IPS-18a (cell line): ENCODE measurements at regions not wholly inside any gene's neighbourhood (a gene's known extent, or its start where the extent isn't known, plus 50 kb on each side); places are given as distances from the start of the nearest gene placed in this dataset.

Experiments used
- H3K27ac ChIP-seq: one replicate; pipeline ENCODE4 v1.5.1; 2013; ENCODE audit warnings: low read length
- H3K27me3 ChIP-seq: one replicate; pipeline ENCODE4 v1.6.1; 2013; ENCODE audit warnings: mild to moderate bottlenecking, low read length; ENCODE audit not compliant: control insufficient read depth, insufficient read depth
- H3K36me3 ChIP-seq: one replicate; pipeline ENCODE4 v1.6.1; 2013; ENCODE audit warnings: low read depth, low read length; ENCODE audit not compliant: control insufficient read depth
- H3K4me1 ChIP-seq: one replicate; pipeline ENCODE4 v1.6.1; 2013; ENCODE audit warnings: low read depth, low read length; ENCODE audit not compliant: control insufficient read depth
- H3K4me3 ChIP-seq: one replicate; pipeline ENCODE4 v1.5.1; 2013; ENCODE audit warnings: low read length
- H3K9ac ChIP-seq: one replicate; pipeline ENCODE4 v1.6.1; 2013; ENCODE audit warnings: mild to moderate bottlenecking, low read length, moderate library complexity
- H3K9me3 ChIP-seq: one replicate; pipeline ENCODE4 v1.6.1; 2013; ENCODE audit warnings: low read depth, low read length; ENCODE audit not compliant: control insufficient read depth

GRCh38 chr2:220162320-220162719, 534.9 kb downstream of the SLC4A3 start:
- no peak overlapping the region for H3K4me3 ChIP-seq
- no peak overlapping the region for H3K9ac ChIP-seq
- no peaks in the 10 kb centered on the region for H3K27me3 ChIP-seq
- no peaks in the 10 kb centered on the region for H3K36me3 ChIP-seq
- no peaks in the 10 kb centered on the region for H3K9me3 ChIP-seq
- no peak overlapping the region for H3K27ac ChIP-seq
- peaks cover 14% of the 10 kb centered on the region for H3K4me1 ChIP-seq

GRCh38 chr2:220163486-220163885, 536.1 kb downstream of the SLC4A3 start:
- Histone ChIP-seq H3K36me3 (no peaks in the 10 kb centered on the region), H3K4me1 (peaks cover 11% of the 10 kb centered on the region)

GRCh38 chr2:220165401-220165800, 538.0 kb downstream of the SLC4A3 start:
- Histone ChIP-seq H3K27me3 (no peaks in the 10 kb centered on the region), H3K27ac (no peak overlapping the region), H3K9ac (no peak overlapping the region), H3K4me1 (peaks cover 11% of the 10 kb centered on the region), H3K36me3 (no peaks in the 10 kb centered on the region), H3K4me3 (no peak overlapping the region), H3K9me3 (no peaks in the 10 kb centered on the region)

More at GRCh38 chr2:220163486-220163885, 536.1 kb downstream of the SLC4A3 start:
- no peaks in the 10 kb centered on the region for H3K9me3 ChIP-seq
- no peak overlapping the region for H3K9ac ChIP-seq
- H3K27me3 ChIP-seq = no peaks in the 10 kb centered on the region
- no peak overlapping the region for H3K4me3 ChIP-seq
- no peak overlapping the region for H3K27ac ChIP-seq

GRCh38 chr2:220166616-220167015, 539.2 kb downstream of the SLC4A3 start:
- Histone ChIP-seq H3K27ac (no peak overlapping the region), H3K9me3 (no peaks in the 10 kb centered on the region), H3K9ac (no peak overlapping the region), H3K36me3 (no peaks in the 10 kb centered on the region), H3K4me1 (peaks cover 11% of the 10 kb centered on the region), H3K27me3 (no peaks in the 10 kb centered on the region), H3K4me3 (no peak overlapping the region)

GRCh38 chr2:220167956-220168355, 540.5 kb downstream of the SLC4A3 start:
- no peak overlapping the region for H3K9ac ChIP-seq
- no peaks in the 10 kb centered on the region for H3K36me3 ChIP-seq
- no peaks in the 10 kb centered on the region for H3K9me3 ChIP-seq
- H3K27ac ChIP-seq = no peak overlapping the region
- H3K27me3 ChIP-seq = no peaks in the 10 kb centered on the region
- H3K4me1 ChIP-seq = peaks cover 11% of the 10 kb centered on the region
- H3K4me3 ChIP-seq = no peak overlapping the region

GRCh38 chr2:220168891-220169546, 541.6 kb downstream of the SLC4A3 start:
- H3K9me3 ChIP-seq = no peaks in the 10 kb centered on the region
- H3K36me3 ChIP-seq = no peaks in the 10 kb centered on the region
- no peaks in the 10 kb centered on the region for H3K27me3 ChIP-seq
- H3K27ac ChIP-seq = no peak overlapping the region
- H3K4me3 ChIP-seq = no peak overlapping the region
- H3K9ac ChIP-seq = no peak overlapping the region
- peaks cover 11% of the 10 kb centered on the region for H3K4me1 ChIP-seq

- Histone ChIP-seq H3K9ac (no peak overlapping the region), H3K9me3 (no peaks in the 10 kb centered on the region), H3K4me3 (no peak overlapping the region), H3K36me3 (no peaks in the 10 kb centered on the region), H3K27me3 (no peaks in the 10 kb centered on the region), H3K4me1 (no peaks in the 10 kb centered on the region), H3K27ac (no peak overlapping the region)
Measured at GRCh38 chr2:220174826-220175225, 547.4 kb downstream of the SLC4A3 start.

GRCh38 chr2:220175967-220176366, 548.5 kb downstream of the SLC4A3 start:
- H3K9me3 ChIP-seq = no peaks in the 10 kb centered on the region

GRCh38 chr2:220178991-220179695, 551.7 kb downstream of the SLC4A3 start:
- Histone ChIP-seq H3K27ac (no peak overlapping the region), H3K4me1 (peaks cover 7% of the 10 kb centered on the region), H3K36me3 (no peaks in the 10 kb centered on the region), H3K27me3 (no peaks in the 10 kb centered on the region), H3K9ac (no peak overlapping the region), H3K4me3 (no peak overlapping the region), H3K9me3 (no peaks in the 10 kb centered on the region)

More at GRCh38 chr2:220175967-220176366, 548.5 kb downstream of the SLC4A3 start:
- Histone ChIP-seq H3K27ac (no peak overlapping the region), H3K4me1 (no peaks in the 10 kb centered on the region), H3K36me3 (no peaks in the 10 kb centered on the region), H3K4me3 (no peak overlapping the region), H3K27me3 (no peaks in the 10 kb centered on the region), H3K9ac (no peak overlapping the region)

GRCh38 chr2:220181165-220181564, 553.7 kb downstream of the SLC4A3 start:
- H3K4me1 ChIP-seq = peaks cover 7% of the 10 kb centered on the region
- H3K27ac ChIP-seq = no peak overlapping the region
- H3K27me3 ChIP-seq = no peaks in the 10 kb centered on the region
- no peak overlapping the region for H3K4me3 ChIP-seq
- no peak overlapping the region for H3K9ac ChIP-seq
- H3K36me3 ChIP-seq = no peaks in the 10 kb centered on the region
- H3K9me3 ChIP-seq = no peaks in the 10 kb centered on the region

- Histone ChIP-seq H3K36me3 (no peaks in the 10 kb centered on the region), H3K9me3 (no peaks in the 10 kb centered on the region), H3K9ac (no peak overlapping the region), H3K27me3 (no peaks in the 10 kb centered on the region), H3K4me3 (no peak overlapping the region), H3K4me1 (peaks cover 7% of the 10 kb centered on the region), H3K27ac (no peak overlapping the region)
Measured at GRCh38 chr2:220182790-220183189, 555.4 kb downstream of the SLC4A3 start.
